Erythroblast (primary cell): ENCODE measurements at regions not wholly inside any gene's neighbourhood (a gene's known extent, or its start where the extent isn't known, plus 50 kb on each side); places are given as distances from the start of the nearest gene placed in this dataset.

ENCODE experiments used
- GATA1 ChIP-seq: IDR thresholded peaks from 2 replicates; pipeline ENCODE4 v1.6.1; 2011; ENCODE audit warnings: low read depth, mild to moderate bottlenecking, control low read depth, low read length, moderate library complexity
- POLR2A ChIP-seq: IDR thresholded peaks from 2 replicates; pipeline ENCODE4 v1.6.1; 2011; ENCODE audit warnings: mild to moderate bottlenecking, low read length

DNA sequence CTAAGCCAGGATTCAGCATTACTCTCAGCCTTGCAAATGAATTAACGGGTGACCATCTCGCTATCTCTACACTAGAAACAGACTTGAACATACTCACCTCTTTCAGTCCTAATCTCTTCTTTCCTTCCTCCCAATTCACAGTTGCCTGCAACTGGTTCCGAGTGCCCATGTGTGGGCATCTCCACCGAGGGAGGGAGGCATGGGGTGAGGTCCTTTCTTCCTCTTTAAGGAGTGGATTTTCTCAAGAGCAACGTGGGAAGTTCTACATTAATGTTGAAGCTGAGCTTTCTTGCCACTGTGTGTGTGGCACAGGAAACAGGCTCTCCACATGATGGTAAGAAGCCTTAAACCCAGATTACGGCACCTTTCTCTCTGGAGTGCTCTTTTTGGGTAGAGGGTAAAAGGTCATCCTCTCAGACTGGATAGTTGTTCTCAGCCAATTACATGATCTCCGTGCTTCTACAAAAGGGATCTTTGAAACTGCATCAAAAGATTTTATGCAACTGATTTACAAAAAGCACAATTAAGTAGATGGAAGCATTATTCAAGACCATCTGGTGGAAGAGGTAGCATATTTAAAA lies 286.8 kb upstream of the NR2F2 start:
- no peak for TF ChIP-seq POLR2A
- no peak for TF ChIP-seq GATA1
